HG03280 (cell line): ENCODE measurements at regions not wholly inside any gene's neighbourhood (a gene's known extent, or its start where the extent isn't known, plus 50 kb on each side); places are given as distances from the start of the nearest gene placed in this dataset.

Experiments used
- ATAC-seq: cut with Tn5 transposase; IDR thresholded peaks from one replicate; pipeline ENCODE4 v1.9.1; 2021; ENCODE audit warnings: mild to moderate bottlenecking, moderate library complexity; ENCODE audit not compliant: unreplicated experiment

DNA sequence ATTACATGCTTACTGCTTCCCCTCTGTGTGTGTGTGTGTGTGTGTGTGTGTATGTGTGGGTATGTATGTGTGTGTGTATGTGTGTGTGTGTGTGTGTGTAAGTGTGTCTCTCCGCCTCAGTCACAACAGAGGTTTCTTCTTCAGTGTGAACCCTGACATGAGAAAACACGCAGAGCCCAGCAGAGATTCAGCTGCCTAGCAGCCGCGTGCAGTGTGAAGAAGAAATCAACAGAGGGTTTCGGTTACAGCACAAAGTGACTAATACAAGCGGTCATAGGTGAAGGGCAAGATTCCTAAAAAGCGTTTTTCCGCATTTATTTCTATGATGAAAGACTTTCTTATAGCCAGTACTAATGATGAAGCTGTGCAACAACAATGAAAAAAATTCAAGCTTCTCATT lies 55.3 kb upstream of the ZFP42 start:
- no peak for ATAC-seq

DNA sequence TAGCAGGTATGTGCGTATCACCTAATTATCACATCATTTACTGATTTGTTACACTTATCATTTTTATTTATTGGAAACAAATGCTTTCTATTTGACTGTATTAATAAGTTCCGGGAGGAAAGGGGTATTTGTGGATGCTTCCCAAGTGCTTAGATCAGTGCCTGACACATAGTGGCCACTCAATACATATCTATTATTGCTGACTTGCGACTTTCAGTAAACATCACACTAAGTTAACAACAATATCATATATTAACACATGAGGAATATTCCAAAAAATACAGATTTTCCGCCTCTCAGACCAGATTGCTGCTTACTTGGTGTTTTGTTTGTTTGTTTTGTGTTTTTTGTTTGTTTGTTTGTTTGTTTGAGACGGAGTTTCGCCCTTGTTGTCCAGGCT lies 52.6 kb upstream of the ZFP42 start:
- no peak for ATAC-seq

DNA sequence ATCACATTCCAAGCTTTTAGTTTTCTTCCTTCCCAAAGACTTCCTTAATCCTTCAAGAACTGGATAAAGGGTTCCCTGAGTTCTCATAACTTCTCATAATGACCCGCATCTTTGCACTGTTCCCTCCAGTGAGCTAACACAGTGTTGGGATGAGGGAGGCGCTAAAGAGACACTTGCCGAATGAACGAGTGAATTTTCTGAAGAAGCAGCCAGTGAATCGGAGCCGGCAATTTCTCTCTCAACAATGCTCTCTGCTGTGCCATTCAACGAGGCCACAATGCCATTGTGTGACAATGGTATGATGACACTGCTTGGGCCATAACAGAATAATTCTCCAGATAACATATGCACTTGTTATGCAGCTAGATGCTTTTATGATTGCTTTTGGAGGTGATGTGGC lies 51.4 kb upstream of the ZFP42 start:
- no peak for ATAC-seq
